D341Med (cell line): ENCODE measurements at regions not wholly inside any gene's neighbourhood (a gene's known extent, or its start where the extent isn't known, plus 50 kb on each side); places are given as distances from the start of the nearest gene placed in this dataset.
"Not testable (repeated sequence)": the region's sequence is repeated elsewhere in the genome, so short reads cannot be mapped to it uniquely, and the experiment has no call there.

Experiments
- DNase-seq: peaks from one replicate; pipeline ENCODE4 v3.0.0; 2012; ENCODE audit warnings: low spot score

- not testable (repeated sequence) for DNase-seq
Observed at GRCh38 chr6:26957399-26958127, 289.9 kb upstream of the PRSS16 start.

- not testable (repeated sequence) for DNase-seq
Observed at GRCh38 chr6:26961236-26961635, 286.3 kb upstream of the PRSS16 start.

GRCh38 chr6:27002447-27002846, 245.1 kb upstream of the PRSS16 start:
- no peak for DNase-seq

- no peak for DNase-seq
Observed at GRCh38 chr6:27007020-27007419, 240.5 kb upstream of the PRSS16 start.

GRCh38 chr6:27008613-27009012, 238.9 kb upstream of the PRSS16 start:
- not testable (repeated sequence) for DNase-seq

GRCh38 chr6:27014053-27014452, 233.4 kb upstream of the PRSS16 start:
- DNase-seq: not testable (repeated sequence)

- DNase-seq: no peak
Observed at GRCh38 chr6:27016689-27017088, 230.8 kb upstream of the PRSS16 start.

- not testable (repeated sequence) for DNase-seq
Observed at GRCh38 chr6:27018401-27018800, 229.1 kb upstream of the PRSS16 start.

- peak; percentile 28 for DNase-seq
Observed at GRCh38 chr6:27019651-27020552, 227.6 kb upstream of the PRSS16 start.

GRCh38 chr6:27020553-27020880, 227.0 kb upstream of the PRSS16 start:
- DNase-seq: no peak

- DNase-seq: no peak
Observed at GRCh38 chr6:27023664-27024063, 223.8 kb upstream of the PRSS16 start.

- DNase-seq: no peak
Observed at GRCh38 chr6:27025351-27025750, 222.2 kb upstream of the PRSS16 start.

- DNase-seq: no peak
Observed at GRCh38 chr6:27026361-27026760, 221.1 kb upstream of the PRSS16 start.

GRCh38 chr6:27031302-27031701, 216.2 kb upstream of the PRSS16 start:
- DNase-seq: no peak

- no peak for DNase-seq
Observed at GRCh38 chr6:27038498-27038897, 209.0 kb upstream of the PRSS16 start.

GRCh38 chr6:27040244-27041042, 207.1 kb upstream of the PRSS16 start:
- DNase-seq: no peak

GRCh38 chr6:27043244-27043643, 204.3 kb upstream of the PRSS16 start:
- DNase-seq: no peak

GRCh38 chr6:27045131-27045530, 202.4 kb upstream of the PRSS16 start:
- DNase-seq: not testable (repeated sequence)

- DNase-seq: not testable (repeated sequence)
Observed at GRCh38 chr6:27047725-27048124, 199.8 kb upstream of the PRSS16 start.

GRCh38 chr6:27049863-27050781, 197.4 kb upstream of the PRSS16 start:
- peak; percentile 67 for DNase-seq

GRCh38 chr6:27052082-27052730, 195.3 kb upstream of the PRSS16 start:
- DNase-seq: not testable (repeated sequence)
